ENCODE measurements at regions not wholly inside any gene's neighbourhood (a gene's known extent, or its start where the extent isn't known, plus 50 kb on each side); places are given as distances from the start of the nearest gene placed in this dataset.

GRCh38 chr1:114342376-114342775 is 168.6 kb downstream of the TRIM33 start:
- DNase-seq = peak in 1 of 2 donors; percentile 7

DNA sequence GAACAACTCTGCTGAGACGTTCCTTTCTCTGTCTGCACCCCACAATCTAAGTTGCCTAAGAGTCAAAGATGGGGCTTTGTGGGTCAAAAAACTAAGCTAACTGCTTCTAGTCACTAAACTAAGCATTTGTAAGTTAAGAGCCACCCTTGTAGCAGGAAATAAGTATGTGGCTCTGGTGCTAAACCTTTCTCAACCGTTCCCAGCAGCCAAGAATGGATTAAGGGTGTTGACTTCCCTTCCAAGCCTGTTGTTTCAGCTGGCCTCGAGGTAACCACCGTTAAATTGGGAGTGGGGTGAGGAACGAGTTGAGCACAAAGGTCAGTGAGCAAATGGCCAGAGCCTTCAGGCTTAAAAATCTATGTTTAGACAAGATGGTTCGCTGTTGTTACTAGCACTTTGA is 169.1 kb downstream of the TRIM33 start:
- no peak for DNase-seq

- no peak for DNase-seq
These were observed 169.7 kb downstream of the TRIM33 start for GRCh38 chr1:114341299-114341698.

DNA sequence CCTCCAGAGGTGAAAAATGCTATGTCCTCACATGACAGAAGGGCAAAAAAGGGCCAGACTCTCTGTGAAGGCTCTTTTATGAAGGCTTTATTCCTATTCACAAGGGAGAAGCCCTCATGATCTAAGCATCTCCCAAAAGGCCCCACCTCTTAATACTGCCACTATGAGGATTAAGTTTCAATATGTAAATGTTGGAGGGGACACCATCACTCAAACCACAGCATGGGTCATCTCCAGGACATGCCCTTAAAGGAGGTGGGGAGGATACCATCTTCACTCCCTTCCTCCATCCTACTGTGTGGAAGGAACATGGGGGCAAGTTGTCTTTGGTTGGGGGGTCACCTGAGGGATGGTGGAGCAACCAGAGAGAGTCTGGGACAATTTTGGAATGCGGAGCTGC is 170.1 kb downstream of the TRIM33 start:
- DNase-seq = no peak

GRCh38 chr1:114339379-114339778 is 171.6 kb downstream of the TRIM33 start:
- DNase-seq = no peak

- DNase-seq = no peak
These were observed 172.7 kb downstream of the TRIM33 start for GRCh38 chr1:114338191-114338890.

GRCh38 chr1:114337417-114337816 is 173.6 kb downstream of the TRIM33 start:
- no peak for DNase-seq

DNA sequence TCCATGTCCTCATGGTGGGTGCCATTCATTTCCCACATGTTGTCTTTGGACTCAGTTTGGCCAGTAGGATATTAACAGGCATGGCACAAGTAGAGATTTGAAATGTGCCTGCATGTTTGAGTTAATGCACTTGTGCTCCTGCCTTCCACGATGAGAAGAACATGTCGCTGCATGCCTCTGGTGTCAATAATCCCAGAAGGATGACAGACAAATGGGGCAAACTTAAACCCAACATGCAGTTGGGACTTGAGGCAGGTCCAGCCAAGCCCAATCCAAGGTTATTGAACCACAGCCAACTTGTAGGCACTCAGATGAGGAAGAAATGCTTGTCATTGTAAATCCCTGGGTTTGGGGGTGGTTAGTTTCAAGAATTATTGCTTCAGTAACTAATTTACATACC is 174.6 kb downstream of the TRIM33 start:
- no peak for DNase-seq

DNA sequence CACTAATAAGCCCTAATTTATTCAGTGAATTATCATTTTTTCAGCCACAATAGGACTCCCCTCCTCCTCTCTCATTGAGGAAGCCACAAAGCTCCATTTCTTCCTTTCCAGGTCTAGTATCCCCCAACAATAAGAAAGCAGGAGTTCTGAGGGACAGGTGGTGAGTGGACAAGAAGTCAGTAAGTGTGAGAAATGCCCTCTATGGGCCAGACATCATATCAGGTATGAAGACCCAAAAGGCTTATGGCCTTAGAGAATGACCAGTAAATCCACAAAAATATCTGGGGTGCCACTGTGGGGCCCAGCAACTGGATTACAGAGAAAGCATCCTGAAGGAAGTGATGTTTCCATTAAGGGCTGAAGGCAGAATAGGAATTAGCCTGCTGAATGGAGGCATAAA is 175.7 kb downstream of the TRIM33 start:
- DNase-seq = no peak

DNA sequence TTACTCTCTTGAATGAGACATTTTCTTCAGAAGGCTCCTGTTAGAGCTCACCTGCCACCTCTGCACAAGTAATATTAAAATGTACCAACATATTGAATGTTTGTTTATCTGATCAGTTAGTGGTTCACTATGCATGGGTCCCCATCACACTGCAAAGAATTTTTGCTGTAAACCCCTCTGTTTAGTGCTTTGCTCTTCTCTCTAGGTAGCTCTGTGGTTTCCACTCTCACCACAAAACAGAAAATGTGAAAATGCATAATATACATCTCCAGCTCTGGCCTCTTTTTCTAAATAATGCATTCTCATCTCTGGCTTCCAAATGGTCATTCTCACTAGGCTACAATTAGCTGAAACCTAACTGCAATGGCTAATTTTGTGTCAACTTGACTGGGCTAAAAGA is 176.7 kb downstream of the TRIM33 start:
- no peak for DNase-seq

GRCh38 chr1:114333690-114334089 is 177.3 kb downstream of the TRIM33 start:
- DNase-seq = no peak

DNA sequence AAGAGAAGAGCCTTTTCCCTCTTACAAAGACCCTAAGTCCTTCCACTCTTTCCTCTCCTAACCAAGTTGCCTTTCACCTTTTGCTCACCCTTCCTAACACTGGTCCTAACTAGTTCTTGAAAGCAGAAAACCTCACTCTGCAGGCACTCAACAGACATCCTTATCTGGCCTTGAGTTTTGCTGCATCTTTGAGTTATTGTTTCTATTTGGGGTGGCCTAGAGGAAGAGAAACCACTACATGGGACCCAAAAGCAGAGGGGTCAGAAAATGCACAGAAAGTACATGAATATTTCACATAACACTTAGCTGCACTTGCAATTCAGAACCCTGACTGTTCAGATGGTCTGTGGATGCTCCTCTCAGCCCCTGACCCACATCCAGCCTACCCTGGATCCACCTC is 178.3 kb upstream of the SYT6 start:
- no peak for DNase-seq

- DNase-seq = no peak
These were observed 176.8 kb upstream of the SYT6 start for GRCh38 chr1:114330451-114330983.

DNA sequence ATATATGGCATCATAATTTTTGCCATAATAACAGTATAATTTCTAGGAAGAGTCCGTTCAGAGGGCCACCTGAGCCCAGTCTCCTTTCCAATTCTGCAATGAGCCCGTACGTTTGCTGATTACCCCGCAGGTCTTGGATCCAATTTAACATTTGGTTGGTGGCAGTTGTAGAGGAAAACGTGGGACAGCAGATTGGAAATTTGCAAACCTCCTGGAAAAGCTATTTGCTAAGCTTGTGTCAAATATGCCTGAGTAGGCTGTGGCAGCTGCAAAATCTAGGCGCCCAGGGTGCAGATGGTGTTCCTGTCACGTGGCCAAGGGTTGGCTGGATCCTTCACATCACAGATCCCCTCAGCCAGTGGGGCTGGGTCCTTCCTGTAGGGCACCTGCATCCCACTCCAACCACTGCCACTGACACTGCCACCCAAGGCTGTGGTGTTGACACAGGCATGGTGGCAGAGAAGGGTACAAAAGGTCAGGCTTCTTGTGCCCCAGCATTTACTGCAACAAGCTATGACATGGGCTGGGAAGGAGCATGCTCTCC is 174.8 kb upstream of the SYT6 start:
- no peak for DNase-seq

- no peak for DNase-seq
These were observed 170.9 kb upstream of the SYT6 start for GRCh38 chr1:114324662-114324965.

DNA sequence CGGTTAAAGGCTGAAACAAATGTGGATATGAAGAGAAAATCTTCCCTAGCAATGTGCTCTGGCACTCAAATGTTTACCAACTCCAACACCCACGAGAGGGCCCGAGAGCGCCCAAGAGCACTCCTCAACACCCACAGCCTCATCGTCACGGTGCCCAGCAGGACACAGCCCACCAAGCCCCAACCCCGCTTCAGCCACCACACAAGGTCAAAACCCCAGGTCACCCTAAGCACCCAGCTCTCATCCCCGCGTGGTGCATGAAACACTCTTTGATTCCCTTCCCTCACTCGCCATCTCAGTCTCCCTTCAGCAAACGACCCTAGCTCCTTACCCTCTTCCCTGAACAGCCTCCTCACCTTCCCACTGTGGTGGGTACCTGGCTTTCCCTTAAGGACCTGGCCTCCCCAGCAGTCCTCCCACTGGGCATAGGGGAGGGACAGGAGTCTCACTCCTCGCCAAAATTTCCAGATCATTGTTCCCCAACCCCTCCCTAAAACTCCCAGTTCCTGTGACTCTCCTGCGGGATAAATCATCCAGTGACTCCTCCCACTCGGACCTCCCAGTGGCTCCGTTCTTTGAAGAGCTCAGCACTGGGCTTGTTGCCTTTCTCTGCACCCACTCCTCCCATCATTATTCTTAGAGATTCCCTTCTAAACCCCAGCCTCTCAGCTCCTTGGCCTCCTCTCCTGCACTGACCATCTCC is 170.4 kb upstream of the SYT6 start:
- DNase-seq = no peak

DNA sequence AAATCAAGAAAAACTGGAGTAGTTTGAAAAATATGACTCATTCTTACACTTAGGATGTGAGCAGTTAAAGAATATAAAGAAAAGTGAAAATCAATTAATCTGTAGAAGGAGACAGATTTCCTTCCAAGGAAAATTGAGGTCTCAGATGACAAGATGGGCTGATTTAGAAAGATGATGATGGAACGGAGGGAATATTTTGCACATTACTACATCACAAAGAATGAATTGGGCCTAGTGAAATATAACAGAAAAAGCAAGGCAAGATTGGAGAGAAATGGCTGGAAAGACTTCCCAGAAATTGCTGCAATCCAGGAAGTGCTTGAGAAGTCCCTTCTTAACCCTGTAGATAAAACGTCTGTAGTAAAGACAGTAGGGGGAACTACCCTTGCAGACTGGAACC is 169.1 kb upstream of the SYT6 start:
- no peak for DNase-seq

- no peak for DNase-seq
These were observed 168.5 kb upstream of the SYT6 start for GRCh38 chr1:114322207-114322606.

DNA sequence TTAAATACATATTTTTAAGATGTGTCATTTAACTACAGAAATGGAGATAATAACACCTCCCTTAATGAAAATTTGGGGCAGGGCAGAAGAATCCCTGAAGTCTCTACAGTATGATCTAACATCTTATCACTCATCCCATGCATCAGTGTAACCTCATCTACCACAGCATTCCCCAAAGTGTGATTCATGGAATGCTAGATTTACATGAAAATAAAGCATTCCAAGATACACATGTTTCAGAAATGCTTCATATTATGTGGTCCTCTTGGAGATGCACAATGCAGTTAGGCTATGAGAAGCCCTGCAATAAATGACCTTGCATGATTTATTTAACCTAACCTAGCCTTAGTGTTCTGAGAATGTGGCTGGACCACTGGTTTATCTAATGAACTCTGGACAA is 166.9 kb upstream of the SYT6 start:
- DNase-seq = no peak

DNA sequence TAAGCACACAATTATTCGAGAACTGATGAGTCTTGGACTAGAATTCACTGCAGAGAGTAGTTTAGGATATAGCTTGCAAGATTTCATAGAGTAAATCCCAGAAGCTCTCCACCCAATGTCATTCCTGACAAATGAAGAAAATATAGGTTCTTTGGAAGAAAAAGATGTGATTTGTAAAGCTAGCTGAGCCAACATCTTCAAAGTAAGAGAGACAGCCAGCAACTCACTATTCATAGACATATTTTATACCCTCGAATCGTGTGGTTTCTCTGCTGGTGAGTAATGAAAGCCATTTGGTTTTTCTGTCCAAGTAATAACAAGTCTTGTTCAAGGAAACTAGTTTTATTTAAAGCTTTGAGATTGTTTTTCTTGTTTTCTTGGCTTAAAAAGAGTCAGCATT is 165.7 kb upstream of the SYT6 start:
- DNase-seq = no peak

GRCh38 chr1:114318961-114319360 is 165.3 kb upstream of the SYT6 start:
- no peak for DNase-seq

DNA sequence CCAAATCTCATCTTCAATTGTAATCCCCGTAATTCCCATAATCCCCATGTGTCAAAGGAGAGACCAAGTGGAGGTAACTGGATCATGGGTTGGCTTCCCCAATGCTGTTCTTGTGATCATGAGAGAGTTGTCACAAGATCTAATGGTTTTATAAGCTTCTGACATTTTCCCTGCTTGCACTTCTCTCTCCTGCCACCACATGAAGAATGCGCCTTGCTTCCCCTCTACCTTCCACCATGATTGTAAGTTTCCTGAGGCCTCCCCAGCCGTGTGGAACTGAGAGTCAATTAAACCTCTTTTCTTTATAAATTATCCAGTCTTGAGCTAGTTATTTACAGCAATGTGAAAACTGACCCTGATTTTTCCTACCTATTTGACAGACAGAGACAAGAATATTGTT is 162.5 kb upstream of the SYT6 start:
- no peak for DNase-seq

DNA sequence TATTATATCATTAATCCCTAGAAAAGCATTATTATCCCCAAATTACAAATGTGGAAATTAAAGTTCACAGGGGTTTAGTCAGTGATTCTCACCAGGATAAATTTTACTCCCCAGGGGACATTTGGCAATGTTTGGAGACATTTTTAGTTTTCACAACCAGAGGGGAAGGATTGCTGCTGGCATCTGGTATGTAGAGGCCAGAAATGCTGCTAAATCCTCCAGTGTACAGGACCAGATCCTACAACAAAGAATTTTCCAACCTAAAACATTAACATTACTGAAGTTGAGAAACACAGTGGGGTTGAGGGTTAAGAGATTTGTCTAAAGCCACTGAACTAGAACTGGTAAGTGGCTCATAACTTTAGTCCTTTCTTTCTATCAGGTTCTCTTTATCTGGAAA is 162.0 kb upstream of the SYT6 start:
- no peak for DNase-seq

GRCh38 chr1:114314576-114314975 is 160.9 kb upstream of the SYT6 start:
- no peak for DNase-seq

GRCh38 chr1:114314098-114314497 is 160.4 kb upstream of the SYT6 start:
- DNase-seq = no peak

Data from stimulated activated CD4-positive, alpha-beta T cell treated with anti-CD3 and anti-CD28 coated beads, Interleukin-2, amount 100 ng/mL, for 24 hours (primary cell).